Right renal cortex interstitium (tissue), 3 donors: ENCODE measurements at regions not wholly inside any gene's neighbourhood (a gene's known extent, or its start where the extent isn't known, plus 50 kb on each side); places are given as distances from the start of the nearest gene placed in this dataset.

ENCODE experiments used
- DNase-seq, 3 donors: peaks; one replicate each; pipeline ENCODE4 v3.0.0-alpha.2; 2013; ENCODE audit warnings: low read depth in 3 of 3, low spot score in 2 of 3

GRCh38 chr15:31799715-31800321, 230.5 kb upstream of the CHRNA7 start:
- DNase-seq = no peak

GRCh38 chr15:31801152-31801551, 229.2 kb upstream of the CHRNA7 start:
- DNase-seq = no peak

DNA sequence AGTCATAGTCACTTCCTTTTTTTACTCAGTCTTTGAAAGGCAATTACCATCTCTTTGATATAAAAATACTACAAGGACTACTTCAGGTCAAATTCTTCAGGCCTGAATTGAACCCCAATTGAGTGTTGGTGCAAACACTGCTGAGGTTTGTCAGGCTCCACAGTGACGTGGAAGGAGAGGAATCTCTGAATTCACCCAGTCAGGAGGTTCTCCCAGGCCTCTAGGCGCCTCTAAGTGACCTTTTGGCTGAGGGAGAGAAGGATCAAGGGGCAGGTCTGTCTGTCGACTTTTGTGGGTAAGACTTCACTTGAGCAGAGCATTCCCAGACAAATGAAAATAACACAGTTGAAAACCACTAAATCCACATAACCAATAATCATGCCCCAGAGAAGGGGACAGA, 227.6 kb upstream of the CHRNA7 start:
- no peak for DNase-seq

DNA sequence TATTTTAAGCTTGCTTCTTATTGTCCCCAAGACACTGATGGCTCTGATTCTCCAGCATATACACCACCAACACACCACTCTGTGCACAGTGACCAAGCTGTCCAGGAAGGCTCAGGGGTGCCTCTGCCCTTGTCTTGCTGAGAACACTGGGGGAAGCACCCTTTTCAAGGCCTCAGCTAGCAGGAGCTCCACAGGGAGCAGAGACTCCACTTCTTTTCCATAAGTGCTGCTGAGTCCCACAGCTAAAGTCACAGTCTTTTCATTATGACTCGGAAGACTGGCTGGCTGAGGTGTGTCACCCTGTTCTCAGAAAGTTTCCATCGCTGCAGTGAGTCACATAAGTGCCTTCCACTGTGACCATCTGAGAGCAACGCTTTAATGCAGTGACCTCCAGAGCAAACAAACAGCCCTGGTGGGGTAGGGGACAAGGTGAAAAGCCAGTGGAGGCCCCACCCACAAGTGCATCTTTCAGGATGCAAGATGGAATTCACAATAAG, 226.9 kb upstream of the CHRNA7 start:
- no peak for DNase-seq

DNA sequence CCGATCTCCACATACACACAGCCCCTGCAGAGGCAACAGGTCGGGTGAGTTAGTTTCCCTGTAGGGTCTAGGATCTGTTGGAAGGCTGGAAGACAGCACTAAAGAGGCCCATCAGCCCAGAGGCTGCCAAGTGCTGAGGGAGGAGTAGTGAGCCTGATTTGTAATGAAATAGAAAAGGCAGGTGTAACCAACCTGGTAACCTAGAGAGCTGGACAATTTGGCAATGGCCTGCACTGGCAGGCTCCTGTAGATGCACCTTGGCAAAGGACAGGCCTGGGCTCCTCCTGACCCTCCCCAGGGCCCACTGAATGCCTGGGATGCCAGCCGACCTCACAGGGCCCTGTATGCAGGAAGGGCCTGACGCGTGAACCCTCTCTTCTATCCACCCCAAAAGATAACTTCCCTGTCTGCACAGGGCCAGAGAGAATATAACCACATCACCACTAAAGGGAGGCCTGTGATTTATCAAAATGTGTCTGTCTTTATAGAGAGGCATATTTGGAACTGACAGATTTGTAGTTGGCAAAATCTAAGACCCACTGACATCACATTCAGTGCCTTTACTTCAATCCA, 225.1 kb upstream of the CHRNA7 start:
- no peak for DNase-seq

DNA sequence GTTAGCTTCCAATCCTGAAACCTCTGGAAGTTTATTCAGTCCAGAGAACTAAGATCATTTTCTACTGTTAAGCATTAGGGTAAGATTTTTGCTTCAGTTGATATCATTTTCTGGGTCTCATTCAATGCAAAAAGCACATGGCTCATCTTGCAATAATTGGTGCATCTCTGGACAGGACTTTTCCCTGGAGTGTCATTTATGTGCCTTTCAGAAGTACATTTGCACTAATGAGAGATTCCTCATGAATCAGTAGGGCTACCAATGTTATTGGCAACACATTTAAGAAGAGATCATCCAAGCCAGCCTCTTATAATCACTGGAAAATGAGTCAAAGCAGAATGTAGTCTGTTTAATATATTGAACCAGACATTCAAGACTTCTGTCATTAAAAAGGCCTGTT, 224.2 kb upstream of the CHRNA7 start:
- DNase-seq = no peak

- no peak for DNase-seq
These were observed 218.7 kb upstream of the CHRNA7 start for GRCh38 chr15:31811641-31812040.

DNA sequence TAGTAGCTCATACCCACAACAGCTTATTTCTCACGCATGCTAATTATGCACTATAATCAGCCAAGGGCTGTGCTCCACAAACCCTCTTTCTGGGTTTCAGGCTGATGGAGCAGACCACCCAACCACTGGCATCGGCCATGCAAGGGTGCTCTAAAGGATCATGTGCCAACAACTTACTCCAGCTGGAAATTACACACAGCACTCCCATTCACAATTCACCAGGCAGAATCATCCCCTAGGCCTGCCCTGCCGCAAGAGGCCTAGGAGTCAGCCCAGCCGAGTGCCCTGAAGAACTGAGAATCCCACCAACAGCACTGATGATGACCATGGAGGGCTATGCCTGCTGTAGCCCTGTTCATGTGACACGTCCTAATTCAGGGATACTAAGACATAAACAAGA, 216.2 kb upstream of the CHRNA7 start:
- no peak for DNase-seq

GRCh38 chr15:31815411-31816155, 214.7 kb upstream of the CHRNA7 start:
- no peak for DNase-seq

GRCh38 chr15:31822463-31822862, 207.9 kb upstream of the CHRNA7 start:
- DNase-seq = no peak

- DNase-seq = no peak
These were observed 206.3 kb upstream of the CHRNA7 start for GRCh38 chr15:31824024-31824423.

DNA sequence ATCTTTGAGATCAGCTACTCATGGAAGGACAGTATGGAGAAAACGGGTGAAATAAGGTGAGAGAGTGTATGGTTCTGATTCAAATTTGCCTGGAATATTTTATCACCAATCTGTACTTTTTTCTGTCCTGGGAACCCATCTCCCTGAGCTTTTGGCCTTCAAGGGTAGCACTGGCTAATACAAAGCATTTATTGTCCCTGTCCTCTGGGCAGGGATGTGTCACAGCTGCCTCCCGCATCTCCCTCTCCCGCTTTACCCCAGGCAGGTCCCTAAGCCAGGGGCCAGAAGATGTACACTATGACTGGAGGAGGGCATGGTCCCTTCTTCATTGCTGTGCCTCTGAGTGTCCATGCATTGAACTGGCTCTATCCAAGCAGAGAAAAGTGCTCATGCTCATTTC, 201.7 kb upstream of the CHRNA7 start:
- no peak for DNase-seq

DNA sequence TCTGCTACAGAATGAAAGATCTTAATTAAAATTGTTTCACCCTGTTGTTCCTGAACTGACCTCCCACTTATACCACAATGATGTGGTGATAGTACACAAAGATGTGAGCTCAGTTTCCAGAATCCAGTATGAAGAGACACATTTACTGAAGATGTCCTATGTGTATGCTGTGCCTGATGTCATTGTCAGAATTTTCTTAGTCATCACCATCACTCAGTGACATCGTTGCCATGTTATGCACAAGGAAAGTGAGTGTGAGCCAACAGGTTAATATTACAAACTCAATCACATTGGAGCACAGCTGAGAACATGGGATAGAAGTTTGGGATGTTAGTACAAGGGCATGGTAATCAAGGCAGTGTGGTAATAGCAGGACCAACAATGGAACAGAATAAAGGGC, 199.7 kb upstream of the CHRNA7 start:
- no peak for DNase-seq

DNA sequence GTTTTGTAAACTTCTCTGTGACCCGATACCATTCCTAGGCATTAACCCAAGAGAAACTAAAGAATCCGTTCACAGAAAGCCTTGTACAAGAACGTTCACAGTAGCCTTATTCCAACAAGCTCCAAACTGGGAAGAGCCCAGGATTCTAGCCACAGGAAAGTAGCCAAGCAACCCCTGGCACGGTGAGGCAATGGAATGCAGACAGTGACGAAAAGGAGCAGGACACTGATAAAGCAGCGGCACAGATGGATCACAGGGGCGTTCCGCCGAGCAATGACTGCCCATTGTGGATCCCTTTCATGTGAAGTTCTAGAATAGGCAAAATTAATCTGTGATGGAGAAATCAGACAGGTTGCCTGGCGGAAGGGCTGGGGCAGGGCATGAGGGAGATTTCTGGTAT, 198.7 kb upstream of the CHRNA7 start:
- no peak for DNase-seq

GRCh38 chr15:31834654-31835053, 195.7 kb upstream of the CHRNA7 start:
- DNase-seq = no peak

- DNase-seq = no peak
These were observed 190.9 kb upstream of the CHRNA7 start for GRCh38 chr15:31839388-31839787.

- no peak for DNase-seq
These were observed 189.4 kb upstream of the CHRNA7 start for GRCh38 chr15:31840849-31841476.

DNA sequence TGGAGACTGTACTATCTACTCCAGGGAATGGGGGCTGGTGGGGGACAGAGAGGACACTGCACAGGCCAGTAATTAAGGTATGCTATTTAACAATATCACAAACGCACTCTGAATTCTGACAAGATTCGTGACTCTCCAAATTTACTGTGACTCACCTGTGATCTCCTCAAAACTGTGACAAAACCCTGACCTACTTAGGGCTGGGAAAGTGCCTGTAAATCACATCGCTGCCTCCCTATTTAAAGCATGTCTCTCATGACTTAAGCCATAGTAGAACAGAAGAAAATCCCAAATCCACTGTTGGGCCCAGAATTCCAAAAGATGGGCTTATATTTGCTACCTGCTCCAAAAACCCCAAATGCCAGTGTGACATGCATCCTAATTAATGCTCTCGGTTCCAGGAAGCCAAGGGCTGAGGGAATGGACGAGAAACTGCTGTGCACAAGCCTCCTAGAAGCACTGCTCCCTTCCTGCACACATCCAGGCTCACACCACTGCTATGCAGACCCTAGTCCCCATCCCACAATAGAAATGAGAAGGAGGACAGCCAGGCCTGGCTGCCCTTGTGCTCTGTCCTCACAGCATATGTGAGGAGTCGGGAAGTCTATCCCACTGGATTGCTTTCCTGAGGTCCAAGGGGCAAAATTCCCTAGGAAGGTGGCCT, 187.7 kb upstream of the CHRNA7 start:
- no peak for DNase-seq

DNA sequence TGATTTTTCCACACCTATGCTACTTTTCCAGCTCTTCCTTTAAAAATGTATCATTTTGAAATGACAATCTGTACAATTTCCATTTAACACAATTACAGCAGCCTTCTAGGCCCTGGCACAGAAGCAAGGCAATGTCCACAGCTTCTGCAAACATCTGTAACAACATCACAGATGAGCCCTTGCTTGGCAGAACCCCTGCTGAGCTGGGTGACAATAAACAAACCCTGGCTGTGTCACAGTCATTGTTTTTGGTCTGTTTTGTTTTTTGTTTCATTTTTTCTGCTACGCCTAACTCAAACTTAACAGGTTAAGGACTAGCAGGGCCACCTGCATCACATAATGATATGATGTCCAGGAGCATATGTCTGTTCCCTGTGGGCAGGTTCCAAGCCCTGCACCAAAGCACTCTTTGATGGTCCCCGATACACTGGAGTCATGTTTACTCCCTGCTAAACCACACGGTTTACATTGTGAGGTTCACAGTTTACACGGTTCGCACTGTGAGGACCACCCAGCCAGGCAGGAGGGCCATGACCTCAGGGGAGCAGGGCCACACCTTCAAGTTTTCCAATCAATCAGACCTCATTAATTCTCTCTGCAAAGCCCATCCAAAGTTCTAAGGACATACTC, 186.8 kb upstream of the CHRNA7 start:
- DNase-seq = no peak

DNA sequence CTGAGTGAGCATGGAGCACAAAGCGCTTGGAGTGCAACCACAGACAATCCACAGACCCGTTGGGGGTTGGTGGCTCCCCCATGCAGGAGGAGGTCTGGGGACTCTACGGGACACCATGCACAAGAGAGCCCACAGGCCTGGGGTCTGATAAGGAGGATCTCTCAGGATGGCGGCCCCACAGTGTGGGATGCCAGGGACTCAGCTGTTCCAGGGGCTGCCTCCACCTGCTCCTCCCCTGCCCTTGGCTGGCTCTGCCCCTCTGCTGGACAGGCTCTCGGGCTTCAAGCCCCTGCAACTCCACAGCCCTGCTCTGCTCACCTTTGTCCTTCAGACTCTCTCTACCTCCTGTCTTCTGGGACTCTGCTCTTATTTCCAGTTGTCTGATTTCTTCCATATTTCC, 184.5 kb upstream of the CHRNA7 start:
- no peak for DNase-seq

GRCh38 chr15:31847961-31848360, 182.4 kb upstream of the CHRNA7 start:
- no peak for DNase-seq
